ENCODE measurements at regions not wholly inside any gene's neighbourhood (a gene's known extent, or its start where the extent isn't known, plus 50 kb on each side); places are given as distances from the start of the nearest gene placed in this dataset.

DNA sequence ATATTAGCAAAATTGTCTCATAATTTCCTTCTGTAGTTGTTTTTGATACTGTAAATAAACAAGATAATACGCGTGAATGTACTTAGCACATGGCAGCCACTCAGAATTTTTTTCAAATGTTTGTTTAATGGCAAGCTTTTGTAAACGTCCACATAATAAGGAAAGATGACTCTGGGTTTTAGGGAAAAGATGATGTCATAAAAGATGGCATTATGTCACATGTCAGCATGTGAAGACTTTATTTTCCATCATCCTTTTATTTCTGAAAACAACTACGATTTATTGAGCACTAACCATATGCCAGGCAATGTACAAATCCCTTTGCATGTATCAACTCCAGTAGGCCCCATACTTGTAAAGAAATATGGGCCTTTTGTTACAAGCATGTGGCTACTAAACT lies 139.9 kb downstream of the C11orf91 start:
- ChIA-PET CTCF (no interaction called here), POLR2A (no interaction called here)
- H3K27ac ChIP-seq (ENCODE audit: low read depth, low read length), result no peak overlapping the region
- Mint-ChIP-seq H3K36me3 (no peaks in the 10 kb centered on the region), H3K9me3 (no peaks in the 10 kb centered on the region), H3K4me1 (no peaks in the 10 kb centered on the region), H3K4me3 (no peak overlapping the region), H3K27ac (no peak overlapping the region), H3K27me3 (peaks cover 4 to 17% of the 10 kb centered on the region in 2 donors)
- no peaks in the 10 kb centered on the region for H3K27me3 ChIP-seq (ENCODE audit: insufficient read depth, low read length, poor library complexity, severe bottlenecking)
- H3K36me3 ChIP-seq (ENCODE audit: insufficient read depth, low read length), result no peaks in the 10 kb centered on the region
- H3K4me1 ChIP-seq (ENCODE audit: insufficient read depth, low read length), result no peaks in the 10 kb centered on the region
- no peaks in the 10 kb centered on the region for H3K9me3 ChIP-seq (ENCODE audit: low read length)
- no peak overlapping the region for H3K4me3 ChIP-seq (ENCODE audit: low read length)
- no peak for DNase-seq

DNA sequence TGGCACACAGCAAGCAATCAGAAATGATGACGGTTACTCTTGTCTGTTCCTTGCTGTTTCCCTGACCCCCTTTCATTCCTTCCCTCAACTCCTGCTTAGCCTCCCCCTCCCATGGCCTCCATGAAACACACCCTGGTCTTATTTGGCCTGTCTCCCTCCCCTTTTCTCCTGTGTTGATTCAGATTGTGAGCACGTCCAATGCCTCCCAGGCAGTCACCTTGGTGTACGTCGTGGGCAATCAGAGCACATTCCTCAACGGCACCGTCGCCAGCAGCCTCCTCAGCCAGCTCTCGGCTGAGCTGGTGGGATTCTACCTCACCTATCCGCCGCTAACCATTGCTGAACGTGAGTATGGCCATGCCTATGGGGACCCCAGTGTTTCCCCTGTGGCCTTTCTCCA lies 141.1 kb downstream of the C11orf91 start:
- peaks cover 11 to 25% of the 10 kb centered on the region in 2 donors for H3K27me3 Mint-ChIP-seq
- H3K4me3 Mint-ChIP-seq, result no peak overlapping the region
- no peaks in the 10 kb centered on the region for H3K36me3 ChIP-seq (ENCODE audit: insufficient read depth, low read length)
- H3K27ac Mint-ChIP-seq, result no peak overlapping the region
- no peaks in the 10 kb centered on the region for H3K9me3 ChIP-seq (ENCODE audit: low read length)
- H3K9me3 Mint-ChIP-seq, result no peaks in the 10 kb centered on the region
- ChIA-PET POLR2A (no interaction called here), CTCF (interaction anchor here (1.2 kb wide), 1 partner anchor 8 kb away, joined by 3 read pairs; no protein-coding TSS in a partner anchor)
- DNase-seq, result no peak
- no peaks in the 10 kb centered on the region for H3K4me1 Mint-ChIP-seq
- H3K36me3 Mint-ChIP-seq, result no peaks in the 10 kb centered on the region
- H3K27me3 ChIP-seq (ENCODE audit: insufficient read depth, low read length, poor library complexity, severe bottlenecking), result no peaks in the 10 kb centered on the region
- H3K4me1 ChIP-seq (ENCODE audit: insufficient read depth, low read length), result no peaks in the 10 kb centered on the region
- no peak overlapping the region for H3K4me3 ChIP-seq (ENCODE audit: low read length)
- no peak overlapping the region for H3K27ac ChIP-seq (ENCODE audit: low read depth, low read length)

DNA sequence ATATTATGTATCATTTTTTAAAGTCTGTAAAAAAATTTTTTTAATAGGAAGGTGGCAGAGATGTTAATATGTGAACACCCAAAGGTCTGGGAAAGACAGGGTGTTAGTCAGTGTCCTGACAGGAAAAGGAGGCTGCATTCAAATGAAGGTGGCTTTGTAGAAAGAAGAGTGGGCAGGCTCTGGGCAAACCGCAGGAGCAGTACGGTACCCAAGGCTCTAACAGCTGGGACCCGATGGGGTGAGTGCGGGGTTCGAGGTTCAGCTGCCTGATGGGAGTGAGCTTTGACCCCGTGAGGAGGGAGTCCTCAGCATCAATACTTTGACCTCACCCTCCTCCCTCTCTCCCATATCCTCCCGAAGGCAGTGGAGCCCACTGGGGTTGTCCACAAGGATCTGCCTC lies 142.5 kb downstream of the C11orf91 start:
- ChIA-PET CTCF (interaction anchor here (1.3 kb wide), 1 partner anchor 10 kb away, joined by 4 read pairs; no protein-coding TSS in a partner anchor), POLR2A (no interaction called here)
- no peak overlapping the region for H3K4me3 ChIP-seq (ENCODE audit: low read length)

DNA sequence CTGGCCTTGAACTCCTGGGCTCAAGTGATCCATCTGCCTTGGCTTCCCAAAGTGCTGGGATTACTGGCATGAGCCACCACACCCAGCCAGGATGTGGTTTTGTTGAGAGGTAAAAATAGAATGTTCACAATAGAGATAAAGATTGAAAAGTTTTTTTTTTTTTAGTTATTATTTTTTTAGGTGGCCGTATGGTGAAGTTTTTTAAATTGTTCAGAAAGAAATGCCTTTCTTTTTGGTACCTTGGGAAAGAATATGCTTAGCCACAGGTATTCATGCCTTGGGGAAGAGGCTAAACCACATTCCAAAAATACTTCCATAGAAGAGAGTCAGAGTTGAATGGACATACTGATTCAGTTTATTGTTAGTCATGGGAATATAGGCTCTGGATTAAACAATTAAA lies 143.4 kb downstream of the C11orf91 start:
- Histone ChIP-seq H3K36me3 (ENCODE audit: insufficient read depth, low read length) (no peaks in the 10 kb centered on the region), H3K4me1 (ENCODE audit: insufficient read depth, low read length) (no peaks in the 10 kb centered on the region), H3K27ac (ENCODE audit: low read depth, low read length) (no peak overlapping the region), H3K9me3 (ENCODE audit: low read length) (no peaks in the 10 kb centered on the region), H3K4me3 (ENCODE audit: low read length) (no peak overlapping the region), H3K27me3 (ENCODE audit: insufficient read depth, low read length, poor library complexity, severe bottlenecking) (no peaks in the 10 kb centered on the region)
- ChIA-PET CTCF (no interaction called here), POLR2A (no interaction called here)
- peaks cover 14 to 25% of the 10 kb centered on the region in 2 donors for H3K27me3 Mint-ChIP-seq
- no peak for DNase-seq
- no peaks in the 10 kb centered on the region for H3K36me3 Mint-ChIP-seq
- no peak overlapping the region for H3K4me3 Mint-ChIP-seq
- no peaks in the 10 kb centered on the region for H3K4me1 Mint-ChIP-seq
- H3K27ac Mint-ChIP-seq, result no peak overlapping the region
- H3K9me3 Mint-ChIP-seq, result no peaks in the 10 kb centered on the region

More for the DNA sequence above, 142.5 kb downstream of the C11orf91 start:
- H3K27ac ChIP-seq (ENCODE audit: low read depth, low read length), result no peak overlapping the region
- no peak overlapping the region for H3K4me3 Mint-ChIP-seq
- no peaks in the 10 kb centered on the region for H3K9me3 Mint-ChIP-seq
- no peaks in the 10 kb centered on the region for H3K9me3 ChIP-seq (ENCODE audit: low read length)
- H3K27me3 Mint-ChIP-seq, result peaks cover 14 to 24% of the 10 kb centered on the region in 2 donors
- DNase-seq, result no peak
- no peaks in the 10 kb centered on the region for H3K36me3 ChIP-seq (ENCODE audit: insufficient read depth, low read length)
- no peak overlapping the region for H3K27ac Mint-ChIP-seq
- no peaks in the 10 kb centered on the region for H3K36me3 Mint-ChIP-seq
- no peaks in the 10 kb centered on the region for H3K4me1 ChIP-seq (ENCODE audit: insufficient read depth, low read length)
- H3K4me1 Mint-ChIP-seq, result no peaks in the 10 kb centered on the region
- no peaks in the 10 kb centered on the region for H3K27me3 ChIP-seq (ENCODE audit: insufficient read depth, low read length, poor library complexity, severe bottlenecking)

DNA sequence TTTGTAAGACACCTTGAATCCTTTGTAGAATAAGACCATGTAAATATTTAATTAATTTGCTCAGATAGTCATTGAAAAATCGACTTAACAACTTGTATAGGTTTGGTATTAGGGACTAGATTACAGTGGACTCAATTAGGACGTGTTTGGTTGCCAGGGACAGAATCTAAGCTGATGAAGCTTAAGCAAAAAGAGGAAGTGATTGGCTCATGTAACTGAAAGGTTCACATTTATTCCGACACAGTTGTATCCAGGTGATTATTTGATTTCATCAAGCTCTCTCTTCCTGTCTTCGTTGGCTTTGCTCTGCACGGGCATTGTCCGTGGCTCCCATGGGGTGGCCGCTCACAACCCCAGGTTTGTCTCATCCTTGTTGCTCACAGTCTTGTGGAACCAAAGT lies 146.4 kb downstream of the C11orf91 start:
- H3K4me3 ChIP-seq (ENCODE audit: low read length), result no peak overlapping the region
- no peaks in the 10 kb centered on the region for H3K4me1 Mint-ChIP-seq
- H3K4me1 ChIP-seq (ENCODE audit: insufficient read depth, low read length), result no peaks in the 10 kb centered on the region
- no peaks in the 10 kb centered on the region for H3K9me3 Mint-ChIP-seq
- H3K4me3 Mint-ChIP-seq, result no peak overlapping the region
- H3K27ac ChIP-seq (ENCODE audit: low read depth, low read length), result no peak overlapping the region
- CTCF ChIA-PET, result no interaction called here
- DNase-seq, result no peak
- H3K27me3 ChIP-seq (ENCODE audit: insufficient read depth, low read length, poor library complexity, severe bottlenecking), result no peaks in the 10 kb centered on the region
- H3K36me3 Mint-ChIP-seq, result no peaks in the 10 kb centered on the region
- peaks cover 17 to 33% of the 10 kb centered on the region in 2 donors for H3K27me3 Mint-ChIP-seq
- no peak overlapping the region for H3K27ac Mint-ChIP-seq
- H3K36me3 ChIP-seq (ENCODE audit: insufficient read depth, low read length), result no peaks in the 10 kb centered on the region
- no peaks in the 10 kb centered on the region for H3K9me3 ChIP-seq (ENCODE audit: low read length)
- POLR2A ChIA-PET, result no interaction called here

DNA sequence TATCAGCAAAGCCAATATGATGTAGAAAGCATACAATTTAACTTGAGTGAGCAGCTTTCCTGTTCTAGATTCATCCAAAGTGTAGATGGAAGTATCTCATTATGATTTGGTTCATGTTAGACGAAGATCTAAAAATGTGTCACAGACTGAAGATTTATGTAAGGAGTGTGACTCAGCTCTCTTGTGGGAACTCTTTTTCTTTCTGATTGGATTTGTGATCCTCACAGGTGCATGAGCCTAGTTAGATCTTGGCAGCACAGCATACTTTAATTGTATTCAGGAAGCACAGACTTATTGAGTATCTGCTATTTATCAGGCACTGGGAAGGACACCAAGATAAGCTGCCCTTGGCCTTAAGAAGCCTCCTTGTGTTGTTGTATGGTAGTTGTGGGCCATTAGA lies 147.1 kb downstream of the C11orf91 start:
- Mint-ChIP-seq H3K36me3 (no peaks in the 10 kb centered on the region), H3K4me1 (no peaks in the 10 kb centered on the region), H3K27me3 (peaks cover 17 to 34% of the 10 kb centered on the region in 2 donors), H3K9me3 (no peaks in the 10 kb centered on the region), H3K27ac (no peak overlapping the region), H3K4me3 (no peak overlapping the region)
- Histone ChIP-seq H3K36me3 (ENCODE audit: insufficient read depth, low read length) (no peaks in the 10 kb centered on the region), H3K4me1 (ENCODE audit: insufficient read depth, low read length) (no peaks in the 10 kb centered on the region), H3K4me3 (ENCODE audit: low read length) (no peak overlapping the region), H3K9me3 (ENCODE audit: low read length) (no peaks in the 10 kb centered on the region), H3K27ac (ENCODE audit: low read depth, low read length) (no peak overlapping the region), H3K27me3 (ENCODE audit: insufficient read depth, low read length, poor library complexity, severe bottlenecking) (no peaks in the 10 kb centered on the region)
- DNase-seq, result no peak
- ChIA-PET POLR2A (no interaction called here), CTCF (no interaction called here)

DNA sequence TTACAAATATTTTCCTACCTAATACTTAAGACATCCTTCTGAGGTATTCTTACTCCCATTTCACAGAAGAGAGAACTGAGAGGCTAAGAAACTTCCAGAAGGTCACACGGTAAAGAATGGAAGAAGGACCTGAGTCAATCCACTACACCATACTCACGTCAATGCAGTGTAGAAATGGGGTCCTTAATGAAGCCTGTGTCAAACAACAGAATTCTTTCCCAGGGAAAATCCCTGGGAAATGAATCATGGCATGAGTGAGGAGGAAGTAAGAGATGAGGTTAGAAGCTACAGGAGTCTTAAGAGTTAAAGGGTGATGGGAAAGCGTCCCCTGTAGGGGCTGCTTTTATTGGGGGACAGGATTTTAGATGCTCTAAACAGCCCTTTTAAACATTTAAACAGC lies 147.9 kb downstream of the C11orf91 start:
- no peak overlapping the region for H3K27ac ChIP-seq (ENCODE audit: low read depth, low read length)
- H3K4me3 ChIP-seq (ENCODE audit: low read length), result no peak overlapping the region
- H3K36me3 Mint-ChIP-seq, result no peaks in the 10 kb centered on the region
- peaks cover 18 to 36% of the 10 kb centered on the region in 2 donors for H3K27me3 Mint-ChIP-seq
- POLR2A ChIA-PET, result no interaction called here
- H3K4me3 Mint-ChIP-seq, result no peak overlapping the region
- no peaks in the 10 kb centered on the region for H3K4me1 ChIP-seq (ENCODE audit: insufficient read depth, low read length)
- H3K9me3 Mint-ChIP-seq, result no peaks in the 10 kb centered on the region
- no peaks in the 10 kb centered on the region for H3K36me3 ChIP-seq (ENCODE audit: insufficient read depth, low read length)
- CTCF ChIA-PET, result no interaction called here
- H3K4me1 Mint-ChIP-seq, result no peaks in the 10 kb centered on the region
- DNase-seq, result no peak
- H3K9me3 ChIP-seq (ENCODE audit: low read length), result no peaks in the 10 kb centered on the region
- H3K27ac Mint-ChIP-seq, result no peak overlapping the region
- no peaks in the 10 kb centered on the region for H3K27me3 ChIP-seq (ENCODE audit: insufficient read depth, low read length, poor library complexity, severe bottlenecking)

DNA sequence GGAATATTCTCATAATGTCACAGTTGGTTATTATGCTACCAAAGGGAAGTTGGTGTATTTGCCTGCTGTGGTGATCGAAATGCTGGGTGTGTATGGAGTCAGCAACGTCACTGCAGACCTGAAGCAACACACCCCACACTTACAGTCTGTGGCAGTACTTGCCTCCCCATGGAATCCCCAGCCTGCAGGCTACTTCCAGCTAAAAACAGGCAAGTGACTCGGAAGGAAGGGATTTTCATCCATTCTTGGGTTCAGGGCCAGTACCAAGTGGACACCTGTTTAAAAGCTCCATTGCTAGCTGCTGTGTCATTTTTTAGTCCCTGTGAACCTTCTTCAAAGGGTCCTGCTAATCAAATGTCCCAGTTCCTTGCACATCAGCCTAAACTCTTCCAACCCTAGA lies 149.6 kb downstream of the C11orf91 start:
- Mint-ChIP-seq H3K36me3 (no peaks in the 10 kb centered on the region), H3K9me3 (no peaks in the 10 kb centered on the region), H3K4me3 (no peak overlapping the region), H3K27ac (no peak overlapping the region), H3K4me1 (no peaks in the 10 kb centered on the region), H3K27me3 (peaks cover 22 to 37% of the 10 kb centered on the region in 2 donors)
- H3K9me3 ChIP-seq (ENCODE audit: low read length), result no peaks in the 10 kb centered on the region
- no peak overlapping the region for H3K27ac ChIP-seq (ENCODE audit: low read depth, low read length)
- no peak overlapping the region for H3K4me3 ChIP-seq (ENCODE audit: low read length)
- no peaks in the 10 kb centered on the region for H3K4me1 ChIP-seq (ENCODE audit: insufficient read depth, low read length)
- DNase-seq, result no peak
- ChIA-PET CTCF (interaction anchor here (0.9 kb wide), 1 partner anchor 9 kb away, joined by 3 read pairs; no protein-coding TSS in a partner anchor), POLR2A (no interaction called here)
- peaks cover 3% of the 10 kb centered on the region for H3K27me3 ChIP-seq (ENCODE audit: insufficient read depth, low read length, poor library complexity, severe bottlenecking)
- no peaks in the 10 kb centered on the region for H3K36me3 ChIP-seq (ENCODE audit: insufficient read depth, low read length)

DNA sequence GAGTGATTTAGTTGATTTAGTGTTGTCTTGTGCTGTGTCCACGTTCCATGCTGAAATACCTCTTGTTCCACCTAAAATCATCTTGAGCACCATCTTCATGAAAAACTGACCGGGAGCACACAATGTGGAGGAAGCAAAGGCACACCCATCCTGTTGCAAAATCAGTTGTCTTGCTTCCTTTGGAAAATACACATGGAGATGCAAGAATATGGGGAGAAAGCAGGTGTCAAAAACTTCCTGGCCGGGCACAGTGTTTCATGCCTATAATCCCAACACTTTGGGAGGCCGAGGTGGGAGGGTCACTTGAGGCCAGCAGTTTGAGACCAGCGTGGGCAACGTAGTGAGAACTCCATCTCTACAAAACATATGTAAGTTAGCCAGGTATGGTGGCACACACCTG lies 151.1 kb downstream of the C11orf91 start:
- Mint-ChIP-seq H3K9me3 (no peaks in the 10 kb centered on the region), H3K27ac (no peak overlapping the region), H3K27me3 (peaks cover 14 to 37% of the 10 kb centered on the region in 2 donors), H3K4me1 (no peaks in the 10 kb centered on the region), H3K36me3 (no peaks in the 10 kb centered on the region), H3K4me3 (no peak overlapping the region)
- no peaks in the 10 kb centered on the region for H3K4me1 ChIP-seq (ENCODE audit: insufficient read depth, low read length)
- H3K36me3 ChIP-seq (ENCODE audit: insufficient read depth, low read length), result no peaks in the 10 kb centered on the region
- no peak overlapping the region for H3K27ac ChIP-seq (ENCODE audit: low read depth, low read length)
- peaks cover 3% of the 10 kb centered on the region for H3K27me3 ChIP-seq (ENCODE audit: insufficient read depth, low read length, poor library complexity, severe bottlenecking)
- POLR2A ChIA-PET, result no interaction called here
- no peaks in the 10 kb centered on the region for H3K9me3 ChIP-seq (ENCODE audit: low read length)
- no peak overlapping the region for H3K4me3 ChIP-seq (ENCODE audit: low read length)
- CTCF ChIA-PET, result no interaction called here
- no peak for DNase-seq

Data from CD8-positive, alpha-beta memory T cell (primary cell).